IMR-90 (cell line): ENCODE measurements at regions not wholly inside any gene's neighbourhood (a gene's known extent, or its start where the extent isn't known, plus 50 kb on each side); places are given as distances from the start of the nearest gene placed in this dataset.

Source experiments
- ATAC-seq: fragments of 200-7000 bp; cut with Tn5 transposase; 2 replicates; pipeline ENCODE4 v1.9.1; 2020; ENCODE audit warnings: low read depth, mild to moderate bottlenecking, moderate library complexity
- BruUV-seq: library from RNA; stranded (reverse); fragments of 400-500 nt; replicated peaks from 2 replicates; lab custom pipeline; 2021; lab: Mats Ljungman, UMichigan
- CTCF ChIA-PET: fragments of 300-600 bp; formaldehyde crosslinking; extraction: SDS; loops from one replicate; lab custom pipeline; 2021; ENCODE audit warnings: antibody characterized with exemption; lab: Yijun Ruan, JAX
- POLR2A ChIA-PET: fragments of 300-600 bp; sonication (Branson Sonifier 250); formaldehyde crosslinking; loops from one replicate; lab custom pipeline; 2022; ENCODE audit warnings: antibody characterized with exemption; ENCODE audit not compliant: unreplicated experiment; lab: Charles Lee
- DNase-seq: peaks from one replicate; pipeline ENCODE4 v3.0.0; 2013
- H2AFZ ChIP-seq: replicated peaks from 2 replicates; pipeline ENCODE3; 2013; ENCODE audit warnings: low read length, mild to moderate bottlenecking; ENCODE audit not compliant: poor library complexity
- H2AK5ac ChIP-seq: 2 replicates; pipeline ENCODE4 v1.6.1; 2013; ENCODE audit warnings: low read depth, low read length, inconsistent platforms
- H2AK9ac ChIP-seq: replicated peaks from 2 replicates; pipeline ENCODE3; 2013; ENCODE audit warnings: mild to moderate bottlenecking, low read depth, low read length, moderate library complexity; ENCODE audit not compliant: poor library complexity
- H2BK120ac ChIP-seq: 2 replicates; pipeline ENCODE4 v1.6.1; 2013; ENCODE audit warnings: low read depth, low read length, inconsistent platforms
- H2BK15ac ChIP-seq: 3 replicates; pipeline ENCODE4 v1.6.1; 2013; ENCODE audit warnings: low read depth, low read length, inconsistent platforms
- H2BK20ac ChIP-seq: 2 replicates; pipeline ENCODE4 v1.6.1; 2013; ENCODE audit warnings: low read depth, mild to moderate bottlenecking, inconsistent platforms, low read length, moderate library complexity
- H2BK5ac ChIP-seq: 2 replicates; pipeline ENCODE4 v1.6.1; 2013; ENCODE audit warnings: mild to moderate bottlenecking, low read depth, low read length, inconsistent platforms; ENCODE audit not compliant: poor library complexity, severe bottlenecking
- H3K14ac ChIP-seq: replicated peaks from 2 replicates; pipeline ENCODE4 v1.6.1; 2013; ENCODE audit warnings: low read depth, low read length, inconsistent platforms
- H3K18ac ChIP-seq: 2 replicates; pipeline ENCODE4 v1.6.1; 2013; ENCODE audit warnings: low read depth, low read length, control low read depth
- H3K23ac ChIP-seq: 2 replicates; pipeline ENCODE4 v1.6.1; 2013; ENCODE audit warnings: low read depth, low read length, inconsistent platforms
- H3K27ac ChIP-seq: 2 replicates; pipeline ENCODE4 v1.5.1; 2013; ENCODE audit warnings: mild to moderate bottlenecking, control low read depth, low read length; ENCODE audit not compliant: insufficient read depth
- H3K27me3 ChIP-seq: 2 replicates; pipeline ENCODE4 v1.6.1; 2013; ENCODE audit warnings: low read length; ENCODE audit not compliant: control insufficient read depth, insufficient read depth
- H3K36me3 ChIP-seq: 2 replicates; pipeline ENCODE4 v1.6.1; 2013; ENCODE audit warnings: low read length, mixed read lengths; ENCODE audit not compliant: control insufficient read depth, insufficient read depth
- H3K4ac ChIP-seq: 2 replicates; pipeline ENCODE4 v1.6.1; 2013; ENCODE audit warnings: low read depth, low read length, inconsistent platforms
- H3K4me1 ChIP-seq: 2 replicates; pipeline ENCODE4 v1.6.1; 2013; ENCODE audit warnings: low read length, mixed read lengths; ENCODE audit not compliant: control insufficient read depth, insufficient read depth
- H3K4me2 ChIP-seq: 2 replicates; pipeline ENCODE4 v1.6.1; 2013; ENCODE audit warnings: low read depth, mild to moderate bottlenecking, control low read depth, low read length, moderate library complexity
- H3K4me3 ChIP-seq: 2 replicates; pipeline ENCODE4 v1.5.1; 2013; ENCODE audit warnings: low read depth, mild to moderate bottlenecking, control low read depth, low read length, moderate library complexity; ENCODE audit not compliant: insufficient read depth
- H3K56ac ChIP-seq: 2 replicates; pipeline ENCODE4 v1.6.1; 2013; ENCODE audit warnings: low read length, inconsistent platforms; ENCODE audit not compliant: insufficient read depth; ENCODE audit errors: extremely low read depth
- H3K79me1 ChIP-seq, 2 experiments: 2 replicates each; pipeline ENCODE4 v1.6.1; 2013; ENCODE audit warnings: low read length in 2 of 2, inconsistent platforms in 1 of 2, low read depth in 1 of 2
- H3K9ac ChIP-seq: 2 replicates; pipeline ENCODE4 v1.6.1; 2013; ENCODE audit warnings: low read depth, low read length, control low read depth
- H3K9me1 ChIP-seq: 2 replicates; pipeline ENCODE4 v1.6.1; 2013; ENCODE audit warnings: low read length, inconsistent platforms; ENCODE audit not compliant: insufficient read depth
- H3K9me3 ChIP-seq: 2 replicates; pipeline ENCODE4 v1.6.1; 2013; ENCODE audit warnings: low read length; ENCODE audit not compliant: control insufficient read depth, insufficient read depth
- H4K20me1 ChIP-seq: 2 replicates; pipeline ENCODE4 v1.6.1; 2013; ENCODE audit warnings: low read length, inconsistent platforms; ENCODE audit not compliant: insufficient read depth
- H4K5ac ChIP-seq: 2 replicates; pipeline ENCODE4 v1.6.1; 2013; ENCODE audit warnings: mild to moderate bottlenecking, low read depth, low read length, control low read depth
- H4K8ac ChIP-seq, 2 experiments: 2 replicates each; pipeline ENCODE4 v1.6.1; 2013; ENCODE audit warnings: low read depth in 2 of 2, low read length in 2 of 2, control low read depth in 1 of 2, inconsistent platforms in 1 of 2
- H4K91ac ChIP-seq: 2 replicates; pipeline ENCODE4 v1.6.1; 2013; ENCODE audit warnings: low read depth, low read length, inconsistent platforms; ENCODE audit not compliant: insufficient read depth
- BHLHE40 ChIP-seq: fragments of 150-350 bp; IDR thresholded peaks from 2 replicates; pipeline ENCODE4 v1.6.1; 2016; ENCODE audit warnings: mild to moderate bottlenecking, low read depth, low read length
- CEBPB ChIP-seq: IDR thresholded peaks from 2 replicates; pipeline ENCODE4 v1.6.1; 2012; ENCODE audit warnings: low read depth, low read length, improper control_type of control experiment
- CHD1 ChIP-seq: IDR thresholded peaks from 2 replicates; pipeline ENCODE4 v1.6.1; 2012; ENCODE audit warnings: low read depth, low read length, improper control_type of control experiment
- FOS ChIP-seq: fragments of 150-350 bp; IDR thresholded peaks from 2 replicates; pipeline ENCODE4 v1.6.1; 2016; ENCODE audit warnings: low read depth, low read length
- MAFK ChIP-seq: IDR thresholded peaks from 2 replicates; pipeline ENCODE4 v1.6.1; 2012; ENCODE audit warnings: low read depth, low read length, improper control_type of control experiment
- MAZ ChIP-seq: IDR thresholded peaks from 2 replicates; pipeline ENCODE4 v1.6.1; 2012; ENCODE audit warnings: low read depth, mild to moderate bottlenecking, low read length, improper control_type of control experiment, moderate library complexity, borderline replicate concordance
- MXI1 ChIP-seq: IDR thresholded peaks from 2 replicates; pipeline ENCODE4 v1.6.1; 2012; ENCODE audit warnings: low read depth, mild to moderate bottlenecking, low read length, moderate library complexity, borderline replicate concordance
- NFE2L2 ChIP-seq: fragments of 150-350 bp; IDR thresholded peaks from 2 replicates; pipeline ENCODE4 v1.6.1; 2016; ENCODE audit warnings: low read depth, mild to moderate bottlenecking, low read length
- POLR2A ChIP-seq: IDR thresholded peaks from 2 replicates; pipeline ENCODE4 v1.6.1; 2012; ENCODE audit warnings: mild to moderate bottlenecking, low read depth, low read length
- RAD21 ChIP-seq: IDR thresholded peaks from 2 replicates; pipeline ENCODE4 v1.6.1; 2012; ENCODE audit warnings: low read length, improper control_type of control experiment
- RCOR1 ChIP-seq: IDR thresholded peaks from 2 replicates; pipeline ENCODE4 v1.6.1; 2012; ENCODE audit warnings: mild to moderate bottlenecking, low read length, improper control_type of control experiment; ENCODE audit not compliant: insufficient replicate concordance
- RFX5 ChIP-seq: IDR thresholded peaks from 2 replicates; pipeline ENCODE4 v1.8.0; 2012; ENCODE audit warnings: low read depth, mild to moderate bottlenecking, low read length, moderate library complexity
- SMC3 ChIP-seq: fragments of 150-350 bp; IDR thresholded peaks from 2 replicates; pipeline ENCODE4 v1.6.1; 2016; ENCODE audit warnings: low read depth, mild to moderate bottlenecking, antibody characterized with exemption, low read length, moderate library complexity
- WGBS, 2 experiments: methylation state at CpG; one replicate each; pipeline versions ENCODE4 v1.1.5 to v1.1.7; 2013; ENCODE audit warnings: missing lambda C conversion rate in 2 of 2; ENCODE audit not compliant: insufficient read length in 1 of 2; ENCODE audit errors: extremely low coverage in 2 of 2; 5-methylcytosine and 5-hydroxymethylcytosine counted together
- dilution Hi-C: fragments of 300-500 bp; cut with HindIII; formaldehyde crosslinking; loops from one replicate; pipeline ENCODE4 v1.14.3; 2018; ENCODE audit warnings: low sequenced_read_pairs; ENCODE audit not compliant: unreplicated experiment
- in situ Hi-C: fragments of 300-500 bp; cut with MboI; formaldehyde crosslinking; loops from 3 replicates; pipeline ENCODE4 v1.14.3; 2019; ENCODE audit warnings: low sequenced_read_pairs, inconsistent platforms, mixed read lengths
- intact Hi-C: fragments of 100-400 bp; cut with micrococcal nuclease; formaldehyde crosslinking; loops from 2 replicates; pipeline ENCODE4 v1.10.0; 2022
- TF ChIP-seq, protein P1 (sequence below): fragments of 150-350 bp; IDR thresholded peaks from 2 replicates; pipeline ENCODE4 v1.6.1; 2016; ENCODE audit warnings: low read depth, mild to moderate bottlenecking, low read length, moderate library complexity, borderline replicate concordance
- TF ChIP-seq, protein P2 (sequence below): conservative IDR thresholded peaks from 2 replicates; pipeline ENCODE4 v1.5.1; 2012; ENCODE audit warnings: mild to moderate bottlenecking, low read depth, low read length, improper control_type of control experiment
- TF ChIP-seq, protein P3 (sequence below): fragments of 150-350 bp; IDR thresholded peaks from 2 replicates; pipeline ENCODE4 v1.6.1; 2017; ENCODE audit warnings: mild to moderate bottlenecking, antibody characterized with exemption, low read length, low read depth

DNA sequence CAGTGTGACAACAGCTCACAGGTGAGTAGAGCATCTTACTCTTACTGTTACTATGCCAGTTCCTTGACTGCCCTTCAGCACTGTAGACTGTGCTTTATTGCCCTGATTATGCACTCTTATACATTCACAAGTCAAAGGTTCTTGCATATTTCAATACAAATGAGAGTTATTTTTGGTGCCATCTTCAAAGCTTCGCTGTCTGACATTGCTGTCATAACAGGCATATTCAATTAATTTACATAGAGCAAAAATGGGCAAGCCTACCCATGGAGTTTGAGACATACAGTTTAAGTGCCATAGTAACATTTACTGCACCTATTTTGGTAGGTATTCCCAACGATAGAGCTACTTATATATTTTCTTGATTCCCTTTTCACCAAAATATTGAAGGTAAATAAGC is 107.5 kb upstream of the CNTN1 start:
- no peak overlapping the region for H3K14ac ChIP-seq
- H4K20me1 ChIP-seq, result no peaks in the 10 kb centered on the region
- in situ Hi-C loops (no loop called here), dilution Hi-C loops (no loop called here), intact Hi-C loops (no loop called here)
- ChIA-PET POLR2A (interaction anchor here (0.6 kb wide), 1 partner anchor 80 kb away, joined by 4 read pairs; no protein-coding TSS in a partner anchor), CTCF (no interaction called here)
- peaks cover 4% of the 10 kb centered on the region; the same call in 1 of the 2 replicates for H3K9me3 ChIP-seq
- H3K27me3 ChIP-seq, result no peaks in the 10 kb centered on the region
- H3K4me3 ChIP-seq, result no peak overlapping the region
- no peak overlapping the region for H3K23ac ChIP-seq
- H2BK15ac ChIP-seq, result no peak overlapping the region
- BruUV-seq, result no TSS peak
- H2AK5ac ChIP-seq, result no peak overlapping the region
- no peak overlapping the region for H2BK5ac ChIP-seq
- H2BK20ac ChIP-seq, result no peak overlapping the region
- no peaks in the 10 kb centered on the region for H3K4me1 ChIP-seq
- no peaks in the 10 kb centered on the region for H3K36me3 ChIP-seq
- no peak overlapping the region for H3K4me2 ChIP-seq
- no peaks in the 10 kb centered on the region for H3K79me1 ChIP-seq
- no peak overlapping the region for H3K56ac ChIP-seq
- H2AFZ ChIP-seq, result no peak overlapping the region
- WGBS, 2 experiments, result no CpG with 5 or more reads among the region's 2 CpGs
- no peak overlapping the region for H3K18ac ChIP-seq
- ATAC-seq, result no peak
- H4K8ac ChIP-seq, result no peak overlapping the region
- no peak overlapping the region for H2AK9ac ChIP-seq
- H2BK120ac ChIP-seq, result no peak overlapping the region
- no peak overlapping the region for H3K27ac ChIP-seq
- TF ChIP-seq FOS (no peak), SMC3 (no peak), RFX5 (no peak), MAZ (no peak), RCOR1 (no peak), NFE2L2 (no peak), BHLHE40 (no peak), RAD21 (no peak), POLR2A (no peak), MAFK (no peak), CHD1 (no peak), CEBPB (no peak), MXI1 (no peak)
- TF ChIP-seq, protein P1, sequence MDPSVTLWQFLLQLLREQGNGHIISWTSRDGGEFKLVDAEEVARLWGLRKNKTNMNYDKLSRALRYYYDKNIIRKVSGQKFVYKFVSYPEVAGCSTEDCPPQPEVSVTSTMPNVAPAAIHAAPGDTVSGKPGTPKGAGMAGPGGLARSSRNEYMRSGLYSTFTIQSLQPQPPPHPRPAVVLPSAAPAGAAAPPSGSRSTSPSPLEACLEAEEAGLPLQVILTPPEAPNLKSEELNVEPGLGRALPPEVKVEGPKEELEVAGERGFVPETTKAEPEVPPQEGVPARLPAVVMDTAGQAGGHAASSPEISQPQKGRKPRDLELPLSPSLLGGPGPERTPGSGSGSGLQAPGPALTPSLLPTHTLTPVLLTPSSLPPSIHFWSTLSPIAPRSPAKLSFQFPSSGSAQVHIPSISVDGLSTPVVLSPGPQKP, result no peak
- TF ChIP-seq, protein P2, sequence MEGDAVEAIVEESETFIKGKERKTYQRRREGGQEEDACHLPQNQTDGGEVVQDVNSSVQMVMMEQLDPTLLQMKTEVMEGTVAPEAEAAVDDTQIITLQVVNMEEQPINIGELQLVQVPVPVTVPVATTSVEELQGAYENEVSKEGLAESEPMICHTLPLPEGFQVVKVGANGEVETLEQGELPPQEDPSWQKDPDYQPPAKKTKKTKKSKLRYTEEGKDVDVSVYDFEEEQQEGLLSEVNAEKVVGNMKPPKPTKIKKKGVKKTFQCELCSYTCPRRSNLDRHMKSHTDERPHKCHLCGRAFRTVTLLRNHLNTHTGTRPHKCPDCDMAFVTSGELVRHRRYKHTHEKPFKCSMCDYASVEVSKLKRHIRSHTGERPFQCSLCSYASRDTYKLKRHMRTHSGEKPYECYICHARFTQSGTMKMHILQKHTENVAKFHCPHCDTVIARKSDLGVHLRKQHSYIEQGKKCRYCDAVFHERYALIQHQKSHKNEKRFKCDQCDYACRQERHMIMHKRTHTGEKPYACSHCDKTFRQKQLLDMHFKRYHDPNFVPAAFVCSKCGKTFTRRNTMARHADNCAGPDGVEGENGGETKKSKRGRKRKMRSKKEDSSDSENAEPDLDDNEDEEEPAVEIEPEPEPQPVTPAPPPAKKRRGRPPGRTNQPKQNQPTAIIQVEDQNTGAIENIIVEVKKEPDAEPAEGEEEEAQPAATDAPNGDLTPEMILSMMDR, result no peak
- TF ChIP-seq, protein P3, sequence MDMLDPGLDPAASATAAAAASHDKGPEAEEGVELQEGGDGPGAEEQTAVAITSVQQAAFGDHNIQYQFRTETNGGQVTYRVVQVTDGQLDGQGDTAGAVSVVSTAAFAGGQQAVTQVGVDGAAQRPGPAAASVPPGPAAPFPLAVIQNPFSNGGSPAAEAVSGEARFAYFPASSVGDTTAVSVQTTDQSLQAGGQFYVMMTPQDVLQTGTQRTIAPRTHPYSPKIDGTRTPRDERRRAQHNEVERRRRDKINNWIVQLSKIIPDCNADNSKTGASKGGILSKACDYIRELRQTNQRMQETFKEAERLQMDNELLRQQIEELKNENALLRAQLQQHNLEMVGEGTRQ, result no peak
- H4K91ac ChIP-seq, result no peak overlapping the region
- no peak overlapping the region for H4K5ac ChIP-seq
- no peaks in the 10 kb centered on the region for H3K9me1 ChIP-seq
- no peak overlapping the region for H3K9ac ChIP-seq
- no peak overlapping the region for H3K4ac ChIP-seq
- no peak for DNase-seq
